ENCODE measurements at regions not wholly inside any gene's neighbourhood (a gene's known extent, or its start where the extent isn't known, plus 50 kb on each side); places are given as distances from the start of the nearest gene placed in this dataset.
A peak's percentile ranks its signal among the peaks of the same experiment; 100 is the strongest.
"Not testable (repeated sequence)": the region's sequence is repeated elsewhere in the genome, so short reads cannot be mapped to it uniquely, and the experiment has no call there.

DNA sequence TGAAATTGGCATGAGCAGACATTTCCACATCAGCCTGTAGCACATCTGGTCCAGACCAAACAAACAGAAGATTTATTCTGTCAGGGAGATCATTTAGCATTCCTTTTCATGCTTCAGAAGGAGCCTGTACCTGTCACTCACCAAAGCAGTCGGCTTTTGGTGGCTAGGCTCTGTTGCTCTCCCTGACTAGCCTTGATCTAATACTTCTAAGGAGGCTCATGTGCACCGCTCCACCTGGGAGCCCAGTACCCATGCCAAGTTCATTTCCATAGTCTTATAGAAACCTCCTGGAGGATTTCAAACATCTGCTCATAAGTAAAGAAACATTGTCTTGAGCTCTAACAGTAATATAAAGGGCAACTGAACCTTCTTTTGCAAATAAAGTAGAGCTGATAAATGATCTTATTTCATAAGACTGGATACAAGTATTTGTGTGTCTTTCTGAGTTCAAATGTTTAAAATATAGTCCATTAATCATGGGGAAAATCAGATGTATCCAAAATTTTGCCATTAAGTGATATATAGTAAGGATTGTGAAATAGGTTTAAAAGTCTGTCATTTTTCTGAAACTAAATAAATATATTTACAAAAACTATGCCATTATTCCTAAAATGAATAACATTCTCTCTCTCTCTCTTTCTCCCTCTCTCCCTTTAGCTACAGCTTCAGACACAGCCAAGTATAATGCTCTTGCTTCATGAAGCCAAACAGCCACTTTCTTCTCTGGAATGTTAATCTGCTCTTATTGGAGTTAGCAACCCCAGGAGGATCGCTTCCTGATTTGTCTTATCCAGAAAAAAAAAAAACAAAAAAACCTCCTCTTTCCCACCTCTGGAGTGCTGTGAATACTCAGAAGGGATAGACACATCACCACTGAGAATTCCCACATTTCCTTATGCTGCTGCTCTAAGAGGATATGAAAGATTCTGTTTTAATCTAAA, 192.7 kb upstream of the TFAP2D start:
- no peak for DNase-seq

DNA sequence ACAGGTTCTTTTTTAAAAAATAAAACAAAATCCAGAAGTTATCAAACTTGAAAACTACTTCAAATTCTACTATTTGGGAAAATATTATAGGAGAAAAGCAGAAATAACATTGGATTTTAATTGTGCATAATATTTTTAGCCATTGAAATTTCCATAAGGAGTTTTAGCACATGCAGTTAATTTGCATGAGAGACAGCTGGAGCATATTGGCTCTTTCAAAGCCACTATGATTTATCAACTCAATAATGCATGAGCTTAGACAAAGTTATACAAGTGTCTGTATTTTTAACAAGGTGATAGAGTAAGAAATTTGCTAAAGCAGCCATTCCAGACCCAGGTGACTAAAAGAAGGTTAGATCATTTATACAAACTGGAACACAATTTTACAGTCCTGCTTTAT, 189.0 kb upstream of the TFAP2D start:
- DNase-seq: no peak

DNA sequence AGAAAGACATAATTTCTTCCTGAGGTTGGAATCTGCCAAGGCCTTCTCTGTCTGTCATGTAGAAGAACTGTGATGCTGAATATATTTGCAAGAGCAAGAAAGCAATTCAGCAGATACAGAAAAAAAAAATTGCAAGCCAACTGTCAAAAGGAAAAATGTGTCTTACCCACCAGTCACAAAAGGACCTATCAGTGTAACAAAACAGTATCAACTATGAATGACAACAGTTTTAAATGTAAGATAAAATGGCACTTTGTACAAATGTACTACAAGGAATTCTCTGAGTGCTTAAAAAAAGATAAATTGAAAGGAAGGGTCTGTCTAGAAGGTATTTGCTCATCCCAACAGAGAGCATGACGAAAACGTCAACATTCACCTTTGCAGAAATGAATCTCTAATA, 185.3 kb upstream of the TFAP2D start:
- DNase-seq: no peak

DNA sequence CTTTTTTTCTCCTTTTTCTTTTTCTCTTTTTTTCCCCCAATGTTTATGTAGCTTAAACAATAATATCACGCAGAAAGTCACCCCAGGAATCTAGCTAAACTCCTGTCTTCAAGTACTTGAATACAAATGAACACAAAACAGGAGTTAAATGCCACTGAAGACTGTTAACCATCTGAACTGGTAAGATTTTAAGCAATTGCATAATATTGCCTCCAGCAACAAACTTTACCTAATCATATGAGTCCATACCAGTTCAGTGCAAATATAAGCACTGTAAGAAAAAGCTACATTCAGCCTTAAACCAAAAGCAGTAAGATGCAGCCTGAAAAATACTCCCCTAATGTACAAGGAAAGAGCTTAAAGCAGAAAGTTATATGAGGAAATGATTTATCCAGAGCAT, 173.9 kb upstream of the TFAP2D start:
- DNase-seq: no peak

DNA sequence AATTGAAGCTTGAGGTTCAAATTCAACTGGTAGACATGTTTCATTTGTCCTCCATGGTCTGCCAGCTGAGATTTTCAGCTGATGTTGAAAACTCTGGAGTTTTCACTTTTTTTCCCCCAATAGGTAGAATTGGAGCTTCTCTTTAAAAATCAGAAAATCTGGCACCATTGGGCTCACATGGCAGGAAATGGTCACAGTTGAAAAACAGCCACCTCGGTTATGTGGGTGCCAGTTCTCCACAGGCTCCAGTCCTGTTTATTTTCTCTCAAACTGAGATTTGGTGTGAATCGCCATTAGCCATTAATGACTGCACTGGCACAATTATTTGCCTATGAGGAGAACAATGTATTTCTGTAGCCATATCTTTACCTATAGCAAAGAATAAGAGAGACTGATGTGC, 171.4 kb upstream of the TFAP2D start:
- DNase-seq: no peak

DNA sequence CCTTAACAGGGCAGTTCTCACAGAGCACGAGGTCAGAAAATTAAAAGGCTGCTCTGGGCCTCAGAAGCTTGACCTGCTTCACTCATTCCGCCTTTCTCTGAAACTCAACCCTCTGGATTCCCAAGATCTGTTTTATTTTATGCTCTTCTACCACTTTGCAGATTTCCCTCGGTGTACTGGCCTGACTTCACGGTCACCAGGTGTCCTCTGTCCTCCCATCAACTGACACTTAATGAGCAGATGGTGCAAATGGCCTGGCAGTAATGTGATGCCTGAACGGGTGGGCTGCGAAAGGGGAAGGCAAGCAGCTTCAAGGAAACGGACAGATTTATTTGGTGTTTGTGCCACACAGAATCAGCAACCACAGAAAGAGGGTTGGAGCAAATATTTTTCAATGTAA, 169.7 kb upstream of the TFAP2D start:
- peak; percentile 21 for DNase-seq

DNA sequence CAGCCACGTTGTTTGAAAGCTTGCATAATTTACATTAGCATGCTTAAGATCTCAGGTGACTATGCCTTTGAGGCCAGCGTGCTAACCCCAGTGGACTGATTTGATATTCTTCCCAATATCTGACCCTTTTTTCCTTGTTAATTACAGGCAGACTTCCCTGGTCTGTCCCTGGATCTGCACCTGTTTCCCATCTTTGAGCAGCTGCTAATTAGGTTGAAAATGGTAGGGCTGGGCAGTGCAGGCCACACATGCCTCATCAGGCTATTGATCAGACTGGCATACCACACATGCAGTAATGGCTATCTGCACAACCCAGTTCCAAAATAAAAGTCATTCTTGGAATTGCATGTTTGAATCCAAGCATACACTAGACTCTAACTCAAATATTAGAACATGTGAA, 164.3 kb upstream of the TFAP2D start:
- DNase-seq: no peak

DNA sequence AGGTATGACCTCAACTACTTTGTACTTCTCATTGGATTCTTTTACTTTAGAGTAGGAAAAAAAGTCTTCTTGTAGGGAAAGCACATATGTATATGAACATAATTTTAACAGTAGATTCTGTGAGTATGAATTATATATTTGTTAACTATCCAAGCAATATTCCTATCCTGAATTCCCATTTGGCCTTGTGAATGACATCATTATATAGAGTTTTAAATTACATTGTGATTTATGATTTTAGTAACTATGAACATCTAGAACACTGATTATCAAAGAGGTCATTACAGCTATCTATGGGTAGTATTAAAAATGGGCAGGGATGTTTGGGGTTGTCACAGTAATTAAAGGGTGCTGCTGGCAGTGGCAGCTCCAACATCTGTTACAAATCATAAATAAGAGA, 163.9 kb upstream of the TFAP2D start:
- DNase-seq: no peak

DNA sequence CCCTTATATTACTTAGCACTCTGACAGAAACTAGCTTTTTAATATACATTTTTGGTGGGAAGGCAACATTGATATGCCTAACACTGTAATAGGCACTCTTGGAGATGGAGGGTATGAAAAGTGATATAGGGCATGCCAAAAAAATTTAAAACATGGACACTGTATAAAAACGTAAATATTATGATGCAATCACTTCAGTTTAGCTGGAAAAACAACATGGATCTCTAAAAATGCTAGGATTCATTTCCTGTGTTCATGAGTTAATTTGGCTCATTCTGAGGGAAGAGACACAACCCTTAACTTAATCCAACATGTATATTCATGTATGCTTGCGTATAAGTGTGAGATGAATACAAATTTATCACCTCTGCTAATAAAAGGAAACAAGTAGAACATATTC, 157.3 kb upstream of the TFAP2D start:
- DNase-seq: no peak

DNA sequence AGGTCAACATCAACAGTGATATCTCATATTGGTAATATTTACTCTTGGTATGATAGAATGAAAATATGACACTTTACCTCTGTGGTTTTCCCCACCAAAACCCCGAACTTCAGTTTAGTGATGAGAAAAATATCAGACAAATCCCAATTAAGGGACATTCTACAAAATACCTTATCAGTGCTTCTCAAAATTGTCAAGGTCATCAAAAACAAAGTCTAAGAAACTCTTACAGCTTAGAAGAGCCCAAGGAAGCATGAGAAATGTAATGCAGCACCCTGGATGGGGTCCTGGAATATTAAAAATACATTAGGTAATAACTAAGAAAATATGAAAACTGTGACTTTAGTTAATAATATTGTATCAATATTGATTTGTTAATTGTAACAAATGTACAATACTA, 148.3 kb upstream of the TFAP2D start:
- DNase-seq: no peak

DNA sequence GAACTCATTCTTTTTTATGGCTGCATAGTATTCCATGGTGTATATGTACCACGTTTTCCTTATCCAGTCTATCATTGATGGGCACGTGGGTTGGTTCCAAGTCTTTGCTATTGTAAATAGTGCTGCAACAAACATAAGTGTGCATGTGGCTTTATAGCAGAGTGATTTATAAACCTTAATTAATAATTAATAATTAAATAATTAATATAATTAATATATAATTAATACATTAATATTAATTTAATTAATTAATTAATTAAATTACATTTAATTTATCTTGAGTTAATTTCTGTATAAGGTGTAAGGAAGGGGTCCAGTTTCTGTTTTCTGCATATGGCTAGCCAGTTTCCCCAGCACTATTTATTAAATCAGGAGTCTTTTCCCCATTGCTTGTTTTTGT, 142.1 kb upstream of the TFAP2D start:
- not testable (repeated sequence) for DNase-seq

DNA sequence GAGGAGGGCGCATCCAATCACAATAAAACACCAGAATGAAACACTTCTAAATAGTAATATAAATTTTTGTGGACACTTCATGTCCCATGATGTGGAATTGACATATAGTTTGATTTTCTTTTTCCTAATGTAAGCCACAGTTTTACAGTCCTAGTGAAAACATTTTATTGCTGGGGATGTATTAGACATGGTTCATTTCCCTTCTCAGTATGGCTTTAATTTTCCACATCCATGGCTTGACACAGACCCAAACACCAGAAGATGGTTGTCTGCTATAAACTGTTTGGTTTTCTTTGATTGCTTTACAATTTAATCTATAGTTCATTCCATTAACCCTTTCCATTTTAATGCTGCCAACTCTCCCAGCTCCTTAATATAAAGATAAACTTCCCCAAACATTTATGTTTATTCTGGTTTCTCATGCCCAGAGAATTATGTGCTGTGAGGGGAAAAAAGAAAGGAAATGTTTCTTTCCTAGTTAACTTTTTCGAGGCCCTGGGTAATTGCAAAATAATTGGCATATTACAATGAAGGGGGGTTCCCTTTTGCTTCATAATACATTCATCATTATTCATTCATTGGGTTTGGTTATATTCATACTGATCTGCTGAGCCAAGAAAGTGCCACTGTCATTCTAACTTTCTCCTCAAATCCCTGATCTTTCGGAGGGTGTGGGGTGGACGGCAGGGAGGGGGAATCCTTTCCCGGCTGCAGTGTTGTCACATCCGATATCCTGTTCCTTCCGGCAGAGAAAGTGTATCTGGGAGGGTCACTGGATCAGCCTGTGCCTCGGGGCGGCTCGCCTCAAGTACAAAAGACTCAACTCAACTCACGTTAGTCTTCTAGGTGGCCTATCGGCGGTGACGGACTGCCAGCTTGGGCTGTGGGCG, 127.6 kb upstream of the TFAP2D start:
- no peak for DNase-seq

DNA sequence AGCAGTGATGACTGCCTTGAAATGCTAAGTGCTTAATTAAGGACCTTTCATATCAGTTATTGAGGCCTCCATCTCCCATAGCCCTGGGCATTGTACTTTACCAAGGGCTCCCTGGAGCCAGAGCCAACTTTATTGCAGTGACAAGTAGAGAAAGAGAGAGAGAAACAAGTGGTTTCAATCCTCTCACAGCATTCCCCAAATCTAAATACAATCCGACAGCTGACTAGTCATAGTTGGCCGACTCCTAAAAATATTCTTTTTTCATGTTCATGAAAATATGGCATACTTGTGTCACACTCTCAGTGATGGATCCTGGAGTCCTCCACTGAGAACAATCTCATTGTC, 127.0 kb upstream of the TFAP2D start:
- DNase-seq: no peak

DNA sequence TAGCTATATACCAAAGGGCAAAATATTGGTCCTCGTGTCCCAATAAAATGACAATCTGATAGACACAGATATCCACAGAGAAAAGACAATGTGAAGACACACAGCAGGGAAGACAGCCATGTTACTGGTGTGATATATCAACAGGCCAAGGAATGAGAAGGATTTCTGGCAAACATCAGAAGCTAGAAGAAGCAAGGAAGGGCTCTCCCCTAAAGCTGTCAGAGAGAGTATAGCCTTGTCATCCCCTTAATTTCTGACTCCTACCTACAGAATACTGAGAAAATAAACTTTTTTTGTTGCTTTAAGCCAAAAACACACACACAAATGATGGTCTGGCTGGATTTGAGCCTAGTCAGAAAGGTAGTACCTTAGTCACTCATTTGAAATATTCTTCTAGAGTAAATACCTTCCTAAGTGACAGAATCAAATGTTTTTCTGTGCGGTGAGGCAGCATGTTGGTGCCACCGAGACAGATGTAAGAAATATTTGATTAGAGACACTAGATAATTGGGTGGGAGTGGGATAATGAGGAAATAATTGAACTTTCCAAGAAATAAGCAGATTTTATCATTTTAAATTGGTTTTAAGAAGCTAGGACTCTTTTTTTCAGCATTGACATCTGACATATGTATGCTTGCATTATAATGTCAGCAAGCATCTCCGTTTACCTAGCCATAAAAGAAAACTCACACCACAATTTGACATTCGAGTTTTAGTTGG, 123.4 kb upstream of the TFAP2D start:
- no peak for DNase-seq

DNA sequence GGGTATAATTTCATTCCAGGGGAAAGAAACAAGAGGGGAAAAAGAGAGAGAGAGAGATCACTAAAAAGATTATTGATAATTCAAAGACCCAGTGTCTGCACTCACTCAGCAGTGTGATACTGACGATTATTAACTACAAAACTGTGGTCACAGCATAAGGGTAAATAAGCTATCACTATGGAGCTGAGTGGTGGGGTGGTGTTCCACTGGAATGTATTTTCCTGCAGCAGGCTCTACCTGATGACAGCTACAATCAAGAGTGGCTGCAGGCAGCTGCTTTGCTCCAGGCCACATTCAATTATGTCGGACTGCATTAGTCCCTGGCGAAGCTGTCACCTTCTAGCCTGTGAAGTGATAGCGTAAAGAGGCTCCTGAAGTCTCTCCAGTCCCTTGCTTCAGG, 122.2 kb upstream of the TFAP2D start:
- DNase-seq: no peak

DNA sequence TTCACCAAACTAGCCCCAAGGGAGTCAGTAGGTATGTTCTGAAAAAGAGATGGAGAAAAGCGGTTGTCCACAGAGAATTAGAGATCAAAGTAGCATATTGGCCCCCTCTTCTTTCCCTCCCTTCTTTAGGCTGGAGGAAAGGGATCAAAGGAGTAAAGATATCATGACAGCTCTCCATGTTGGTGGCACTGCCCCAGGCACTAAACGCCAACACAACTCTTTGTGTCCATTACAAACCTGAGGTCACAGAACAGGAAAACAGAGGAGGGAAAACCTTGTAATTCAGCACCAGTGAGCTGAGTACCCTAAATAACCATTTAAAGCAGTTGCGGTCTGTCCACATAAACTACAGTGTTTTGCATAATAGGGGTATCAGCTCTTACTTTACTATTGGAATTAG, 113.0 kb upstream of the TFAP2D start:
- DNase-seq: no peak

DNA sequence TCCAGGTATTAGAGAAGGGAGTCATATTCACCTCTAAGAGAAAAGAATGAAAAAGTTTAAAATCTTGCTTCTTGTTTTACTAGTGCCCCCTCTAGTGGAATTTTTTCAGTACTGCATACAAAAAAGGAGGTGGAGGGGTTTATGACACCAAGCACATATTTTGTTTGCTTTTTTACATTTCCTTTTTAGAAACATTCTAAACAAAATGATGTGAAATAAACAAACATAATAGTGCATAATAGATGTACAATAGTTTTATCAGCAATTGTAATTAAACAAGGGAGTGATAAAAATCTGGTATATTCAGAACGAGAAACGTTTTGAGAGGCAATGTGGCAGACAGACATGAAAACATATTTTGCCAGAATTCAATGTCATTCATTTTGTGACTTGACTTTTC, 111.0 kb upstream of the TFAP2D start:
- no peak for DNase-seq

DNA sequence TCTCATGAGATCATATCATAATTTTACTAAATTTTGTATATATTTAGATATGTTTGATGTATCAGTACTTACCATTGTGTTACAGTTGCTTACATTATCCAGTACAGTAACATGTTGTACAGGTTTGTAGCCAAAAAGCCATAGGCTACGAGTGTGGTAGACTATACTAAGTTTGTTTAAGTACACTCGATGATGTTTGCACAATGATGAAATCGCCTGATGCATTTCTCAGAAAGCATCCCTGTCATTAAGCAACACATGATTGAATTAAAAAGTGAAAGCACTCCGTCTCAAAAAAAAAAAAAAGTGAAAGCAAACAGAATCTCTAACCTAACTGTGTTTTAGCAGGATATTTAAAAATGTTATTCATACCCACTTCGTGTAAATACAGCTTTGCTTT, 104.9 kb upstream of the TFAP2D start:
- no peak for DNase-seq

DNA sequence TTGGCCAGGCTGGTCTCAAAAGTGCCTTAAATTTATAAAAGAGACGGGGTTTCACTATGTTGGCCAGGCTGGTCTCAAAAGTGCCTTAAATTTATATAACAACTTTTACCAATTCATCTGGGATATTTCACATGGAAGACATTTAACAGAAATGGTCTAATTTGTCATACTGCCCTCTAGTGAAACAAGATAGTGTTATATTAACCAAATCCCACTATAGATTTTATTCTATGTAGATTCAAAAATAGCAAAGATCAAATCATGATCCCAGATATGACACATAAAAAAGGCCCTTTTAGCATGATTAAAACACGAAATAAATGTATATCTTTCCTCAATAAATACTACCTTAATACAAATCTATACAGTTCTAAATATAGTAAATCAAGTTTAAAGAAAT, 102.8 kb upstream of the TFAP2D start:
- no peak for DNase-seq

DNA sequence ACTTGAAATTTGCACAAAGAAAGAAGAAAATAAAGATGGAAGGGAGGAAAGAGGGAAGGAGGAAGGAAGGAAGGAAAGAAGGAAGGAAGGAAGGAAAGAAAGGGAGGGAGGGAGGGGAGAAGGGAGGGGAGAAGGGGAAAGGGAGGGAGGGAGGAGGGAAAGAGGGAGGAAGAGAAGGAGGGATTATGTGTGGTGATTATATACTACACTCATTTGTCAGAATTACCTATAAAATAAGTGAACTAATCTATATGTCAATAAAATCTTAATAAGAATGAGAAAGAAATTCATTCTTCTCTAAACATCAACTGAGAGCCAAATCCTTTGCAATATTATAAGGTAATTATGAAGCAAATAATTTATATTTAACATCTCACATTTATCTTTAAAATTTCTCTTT, 77.9 kb upstream of the TFAP2D start:
- DNase-seq: no peak

DNA sequence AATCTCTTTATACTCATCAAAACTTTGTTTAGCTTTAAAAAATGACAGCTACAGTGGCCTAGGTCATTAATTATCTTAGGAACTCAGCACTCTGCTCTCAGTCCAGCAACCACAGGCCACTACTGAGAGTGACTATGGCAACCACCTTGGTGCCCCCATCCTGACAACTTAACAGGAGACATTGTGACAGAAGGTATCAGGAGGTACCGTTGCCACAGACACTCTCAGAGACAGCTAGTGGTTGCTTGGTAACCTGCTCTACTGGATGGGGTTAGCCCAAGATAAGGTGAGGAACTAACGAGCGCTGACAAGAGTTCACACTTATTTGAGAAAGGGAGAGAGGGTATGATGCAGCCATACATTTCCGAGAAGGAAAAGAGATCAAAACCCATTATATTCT, 76.1 kb upstream of the TFAP2D start:
- no peak for DNase-seq

DNA sequence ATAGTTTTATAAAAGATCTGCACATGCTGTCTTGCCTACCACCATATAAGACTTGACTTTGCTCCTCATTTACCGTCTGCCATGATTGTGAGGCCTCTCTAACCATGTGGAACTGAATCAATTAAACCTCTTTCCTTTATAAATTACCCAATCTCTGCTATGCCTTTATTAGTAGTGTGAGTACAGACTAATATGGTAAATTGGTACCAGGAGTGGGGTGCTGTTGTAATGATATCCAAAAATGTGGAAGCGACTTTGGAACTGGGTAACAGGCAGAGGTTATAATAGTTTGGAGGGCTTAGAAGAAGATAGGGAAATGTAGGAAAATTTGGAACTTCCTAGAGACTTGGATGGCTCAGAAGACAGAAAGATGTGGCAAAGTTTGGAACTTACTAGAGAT, 64.2 kb upstream of the TFAP2D start:
- no peak for DNase-seq

DNA sequence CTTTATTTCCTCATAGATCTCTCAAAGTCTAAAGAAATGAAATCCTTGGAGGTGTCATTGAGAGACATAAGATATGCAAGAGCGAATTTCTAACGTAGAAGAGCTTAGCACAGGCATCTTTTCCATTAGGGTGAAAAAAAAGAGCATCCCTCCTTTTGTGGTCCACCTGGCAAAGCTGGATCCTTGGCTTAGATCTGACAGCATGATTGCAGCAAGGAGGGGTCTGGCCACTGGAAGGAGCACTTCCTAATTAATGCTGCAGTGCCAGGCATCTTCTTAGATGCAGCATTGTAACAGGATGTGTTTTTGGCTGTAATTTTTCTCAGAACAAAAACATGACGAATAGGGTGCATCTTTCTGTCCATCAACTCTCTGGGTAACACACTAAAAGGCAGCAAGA, 60.1 kb upstream of the TFAP2D start:
- no peak for DNase-seq

DNA sequence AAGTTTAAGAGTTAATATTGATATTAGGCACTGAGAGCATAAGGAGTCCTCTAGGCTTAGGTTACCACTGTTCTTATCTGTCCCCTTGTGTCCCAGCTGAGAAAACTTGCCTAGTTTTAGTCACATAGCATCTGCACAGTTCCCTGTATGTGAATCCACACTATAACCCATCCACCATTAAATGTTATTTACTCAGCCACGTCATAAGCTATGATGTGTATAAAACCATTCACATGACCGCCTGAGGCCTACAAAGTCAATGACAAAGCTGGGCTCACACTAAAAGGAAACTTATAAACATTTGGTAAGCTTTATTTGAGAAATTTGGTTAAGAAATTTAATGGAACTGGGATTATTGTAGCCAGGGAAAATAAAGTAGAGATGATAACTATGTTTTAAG, 59.2 kb upstream of the TFAP2D start:
- DNase-seq: no peak
